ENCODE measurements at regions not wholly inside any gene's neighbourhood (a gene's known extent, or its start where the extent isn't known, plus 50 kb on each side); places are given as distances from the start of the nearest gene placed in this dataset.
"Not testable (repeated sequence)": the region's sequence is repeated elsewhere in the genome, so short reads cannot be mapped to it uniquely, and the experiment has no call there.

DNA sequence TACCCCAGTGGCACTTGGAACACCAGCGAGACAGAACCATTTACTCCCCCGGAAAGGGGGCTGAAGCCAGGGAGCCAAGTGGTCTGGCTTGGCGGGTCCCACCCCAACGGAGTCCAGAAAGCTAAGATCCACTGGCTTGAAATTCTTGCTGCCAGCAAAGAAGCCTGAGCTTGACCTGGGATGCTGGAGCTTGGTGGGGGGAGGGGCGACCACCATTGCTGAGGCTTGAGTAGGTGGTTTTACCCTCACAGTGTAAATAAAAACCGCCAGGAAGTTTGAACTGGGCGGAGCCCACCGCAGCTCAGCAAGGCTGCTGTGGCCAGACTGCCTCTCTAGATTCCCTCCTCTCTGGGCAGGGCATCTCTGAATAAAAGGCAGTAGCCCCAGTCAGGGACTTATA lies 62.8 kb downstream of the RPS24 start:
- DNase-seq (ENCODE audit: low read depth in 3 of 3), result not testable (repeated sequence)

DNA sequence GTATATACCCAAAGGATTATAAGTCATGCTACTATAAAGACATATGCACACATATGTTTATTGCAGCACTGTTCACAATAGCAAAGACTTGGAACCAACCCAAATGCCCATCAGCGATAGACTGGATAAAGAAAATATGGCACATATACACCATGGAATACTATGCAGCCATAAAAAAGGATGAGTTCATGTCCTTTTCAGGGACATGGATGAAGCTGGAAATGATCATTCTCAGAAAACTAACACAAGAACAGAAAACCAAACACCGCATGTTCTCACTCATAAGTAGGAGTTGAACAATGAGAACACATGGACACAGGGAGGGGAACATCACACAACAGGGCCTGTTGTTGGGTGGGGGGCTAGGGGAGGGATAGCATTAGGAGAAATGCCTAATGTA lies 68.9 kb downstream of the RPS24 start:
- DNase-seq (ENCODE audit: low read depth in 3 of 3), result not testable (repeated sequence)

DNA sequence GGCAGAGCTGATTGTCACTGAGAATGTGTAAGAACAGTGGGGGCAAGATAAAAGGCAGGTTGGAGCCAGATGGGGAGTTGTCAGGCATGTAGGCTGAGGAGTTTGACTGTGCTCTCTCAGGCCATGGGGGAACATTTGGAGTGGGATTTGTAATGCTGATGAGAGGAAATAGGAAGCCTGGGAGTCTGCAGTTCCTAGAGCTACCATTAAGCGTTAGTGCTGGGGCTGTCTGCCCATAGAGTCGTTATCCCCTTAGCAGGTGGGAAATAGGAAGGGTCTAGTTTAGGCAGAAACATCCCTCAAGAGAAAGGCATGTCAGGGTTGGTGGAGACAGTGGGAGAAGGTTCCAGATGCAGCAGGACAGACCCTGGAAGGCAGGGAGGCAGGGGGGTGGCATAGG lies 75.5 kb downstream of the RPS24 start:
- no peak for DNase-seq (ENCODE audit: low read depth in 3 of 3)

DNA sequence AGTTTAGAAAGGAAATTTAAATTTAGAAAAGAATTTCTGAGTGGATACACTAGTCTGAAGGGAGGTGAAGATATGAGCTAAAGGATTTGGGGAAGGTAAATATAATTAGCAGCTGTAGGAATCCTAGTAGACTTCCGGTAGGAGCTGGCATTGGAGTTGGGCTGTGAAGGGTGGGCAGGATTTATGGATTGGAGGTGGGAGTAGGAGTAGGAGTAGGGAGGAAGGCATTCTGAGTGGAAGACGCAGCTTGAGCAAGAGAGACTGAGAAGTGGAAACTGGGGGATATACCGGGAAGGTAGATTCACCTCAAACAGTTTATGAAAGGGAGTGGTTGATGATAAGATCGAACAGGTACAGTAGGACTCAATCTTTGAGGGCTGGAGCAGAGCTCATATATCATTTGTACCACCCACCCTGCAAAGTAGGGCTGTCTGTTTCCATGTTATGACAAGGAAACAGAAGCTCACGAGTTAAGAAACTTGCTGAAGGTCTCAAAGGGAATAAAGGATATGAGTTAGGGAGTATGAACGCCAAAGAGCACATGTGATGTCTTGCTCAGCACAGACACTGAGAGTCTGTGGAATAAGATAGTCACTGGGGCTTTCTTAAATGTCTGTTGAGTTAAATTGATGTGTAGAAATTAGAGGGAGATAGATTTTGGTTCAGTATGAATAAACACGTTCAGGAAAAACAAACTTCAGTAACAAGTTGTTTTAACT lies 81.6 kb downstream of the RPS24 start:
- DNase-seq (ENCODE audit: low read depth in 3 of 3), result no peak

DNA sequence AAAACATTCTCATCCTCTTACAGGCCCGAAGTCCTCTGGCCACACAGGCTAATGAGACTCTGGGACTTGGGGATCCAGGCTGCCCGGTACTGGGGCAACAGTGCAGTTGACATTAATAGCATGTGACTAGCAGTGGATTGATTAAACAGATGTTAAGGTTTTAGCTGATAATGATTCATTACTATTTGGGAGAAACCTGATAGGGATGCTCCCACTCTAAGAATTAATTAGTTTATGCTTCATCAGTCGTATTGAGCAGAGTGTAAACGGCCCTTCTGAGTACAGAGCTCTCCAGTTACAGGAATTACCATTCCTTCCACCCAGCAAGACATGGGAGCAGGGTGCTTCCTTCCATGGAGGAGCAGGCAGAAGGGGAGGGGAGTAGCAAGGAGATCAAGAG lies 82.7 kb downstream of the RPS24 start:
- DNase-seq (ENCODE audit: low read depth in 3 of 3), result no peak

DNA sequence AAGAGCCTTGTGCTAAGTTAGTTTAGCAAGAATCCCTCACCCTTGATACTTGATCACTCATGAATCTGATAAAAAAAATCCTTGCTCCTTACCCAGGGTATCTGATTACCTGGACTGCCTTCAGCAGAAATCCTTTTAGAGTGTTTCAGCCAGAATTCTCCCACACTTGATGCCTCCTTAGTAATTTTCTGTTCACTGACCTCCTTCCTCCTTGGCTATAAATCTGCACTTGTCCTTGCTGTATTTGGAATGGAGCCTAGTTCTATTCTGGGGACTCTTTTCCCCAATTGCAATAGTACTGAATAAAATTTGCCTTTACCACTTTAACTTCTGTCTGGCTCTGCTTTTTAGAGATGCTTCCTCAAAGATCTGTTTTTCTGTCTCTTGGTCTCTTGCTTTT lies 84.9 kb downstream of the RPS24 start:
- no peak for DNase-seq (ENCODE audit: low read depth in 3 of 3)

DNA sequence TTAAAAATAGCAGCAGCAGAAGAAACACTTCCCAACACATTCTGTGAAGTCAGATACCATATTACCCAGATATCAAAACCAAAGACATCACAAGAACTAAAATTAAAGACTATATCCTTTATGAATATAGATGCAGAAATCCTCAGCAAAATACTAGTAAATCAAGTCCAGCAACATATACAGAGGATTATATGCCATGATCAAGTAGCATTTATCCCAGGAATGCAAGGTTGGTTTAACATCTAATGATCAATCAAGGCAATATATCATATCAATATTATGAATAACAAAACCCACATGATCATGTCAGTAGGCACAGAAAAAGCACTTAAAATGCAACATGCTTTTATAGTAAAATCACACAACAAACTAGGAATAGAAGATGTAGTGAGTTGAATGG lies 88.1 kb downstream of the RPS24 start:
- no peak for DNase-seq (ENCODE audit: low read depth in 3 of 3)

DNA sequence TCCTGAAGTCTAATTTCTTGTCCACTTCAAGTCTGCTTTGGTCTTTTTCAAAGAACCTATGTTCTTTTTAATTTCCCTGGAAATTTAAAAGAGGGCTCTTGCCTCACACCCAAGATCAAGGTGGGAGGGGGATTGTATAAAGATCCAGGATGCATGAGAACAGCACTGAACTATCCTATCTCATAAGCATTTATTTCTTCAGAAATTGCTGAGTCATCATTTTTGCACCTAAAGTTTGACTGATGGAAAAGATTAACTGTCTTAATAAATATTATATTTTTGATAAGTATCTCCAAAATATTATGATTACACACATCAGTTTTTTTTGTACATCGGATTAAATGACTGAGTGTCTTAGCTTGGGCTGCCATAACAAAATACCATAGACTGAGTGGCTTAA lies 90.5 kb downstream of the RPS24 start:
- no peak for DNase-seq (ENCODE audit: low read depth in 3 of 3)

DNA sequence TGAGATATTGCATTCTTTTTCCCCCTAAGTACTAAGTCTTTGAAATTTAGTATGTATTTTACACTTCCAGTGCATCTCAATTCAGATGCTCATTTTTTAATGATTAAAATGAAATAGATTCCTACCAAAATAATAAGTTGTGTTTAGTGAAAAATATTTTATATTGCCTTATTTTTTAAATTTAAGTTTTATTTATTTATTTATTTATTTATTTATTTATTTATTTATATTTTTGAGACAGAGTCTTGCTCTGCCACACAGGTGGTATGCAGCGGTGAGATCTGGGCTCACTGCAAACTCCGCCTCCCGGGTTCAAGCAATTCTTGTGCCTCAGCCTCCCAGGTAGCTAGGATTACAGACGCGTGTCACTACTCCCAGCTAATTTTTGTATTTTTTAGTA lies 95.5 kb downstream of the RPS24 start:
- no peak for DNase-seq (ENCODE audit: low read depth in 3 of 3)

DNA sequence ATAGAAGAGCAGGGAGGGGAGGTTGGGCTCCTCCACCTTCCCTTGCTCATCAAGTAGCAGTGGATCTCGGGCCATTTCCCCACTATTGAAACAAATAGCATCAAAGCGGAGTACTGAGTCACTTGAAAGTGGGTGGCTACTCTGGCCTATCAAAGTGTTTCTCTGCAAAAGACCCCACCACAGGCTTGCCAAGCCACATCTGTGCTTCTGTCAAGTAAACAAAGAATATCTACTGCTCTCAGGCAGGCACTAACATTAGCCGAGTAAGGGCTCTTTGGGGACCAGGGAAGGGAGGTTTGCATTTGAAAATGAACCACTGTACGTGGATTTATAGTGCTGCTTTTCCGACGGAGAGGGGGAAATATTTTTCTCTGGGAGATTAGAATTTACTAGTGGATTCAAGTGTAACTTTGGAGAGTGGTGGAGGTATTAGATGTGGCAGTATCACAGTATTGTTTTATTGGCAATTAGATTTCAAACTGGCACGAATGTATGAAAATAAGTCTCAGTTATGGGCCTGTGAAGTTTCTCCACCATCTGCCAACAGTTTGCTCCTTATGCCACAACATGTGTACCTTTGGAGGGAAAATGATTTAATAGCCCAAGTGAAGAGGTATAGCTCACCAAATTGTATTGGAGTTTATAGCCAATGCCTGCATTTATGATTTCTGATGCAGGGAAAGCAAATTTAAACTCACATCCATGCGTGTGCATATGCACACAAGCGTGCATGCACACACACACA lies 97.5 kb downstream of the RPS24 start:
- no peak for DNase-seq (ENCODE audit: low read depth in 3 of 3)

DNA sequence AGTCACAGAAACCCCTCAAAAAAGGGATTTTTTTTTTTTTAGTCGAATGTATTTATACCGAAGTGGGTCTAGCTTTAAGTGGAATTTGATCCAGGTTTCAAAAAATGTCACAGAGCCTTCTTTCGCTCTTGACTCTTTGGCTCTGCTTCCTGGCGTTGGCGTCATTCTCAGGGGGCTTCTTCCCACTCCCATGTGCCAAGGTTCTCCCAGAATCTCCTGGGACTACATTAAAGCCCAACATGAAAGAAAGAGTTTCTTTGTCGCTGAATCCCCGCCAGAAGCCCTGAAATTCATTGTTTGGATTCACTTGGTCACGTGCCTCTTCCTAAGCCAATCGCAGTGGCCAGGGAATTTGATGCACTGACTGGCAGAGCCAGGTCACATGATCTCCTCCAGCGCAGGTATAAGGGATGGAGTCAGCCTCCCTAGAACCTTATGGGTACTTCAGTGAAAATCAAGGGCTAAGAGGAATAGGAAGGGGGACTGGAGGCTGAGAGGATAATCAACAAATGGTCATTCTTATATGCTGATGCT lies 101.2 kb downstream of the RPS24 start:
- no peak for DNase-seq (ENCODE audit: low read depth in 3 of 3)

DNA sequence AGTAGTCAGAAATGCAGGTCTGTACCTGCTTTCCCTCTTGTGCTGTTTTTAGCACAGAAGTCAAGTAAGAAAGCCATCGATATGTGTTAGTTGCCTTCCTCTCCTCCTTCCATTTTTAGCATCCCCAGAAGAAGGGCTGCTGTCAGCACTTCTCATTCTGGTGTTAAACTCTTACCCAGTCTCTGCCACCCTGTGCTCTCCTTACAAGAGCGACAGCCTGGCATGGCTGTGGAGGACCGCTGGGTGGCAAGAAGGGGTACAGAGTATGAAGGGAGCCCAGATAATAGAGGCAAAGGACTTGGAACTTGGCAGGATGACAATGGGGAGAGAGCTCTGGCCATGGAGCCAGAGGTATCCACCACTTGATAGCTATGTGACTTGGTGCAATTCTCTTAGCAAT lies 103.5 kb downstream of the RPS24 start:
- no peak for DNase-seq (ENCODE audit: low read depth in 3 of 3)

DNA sequence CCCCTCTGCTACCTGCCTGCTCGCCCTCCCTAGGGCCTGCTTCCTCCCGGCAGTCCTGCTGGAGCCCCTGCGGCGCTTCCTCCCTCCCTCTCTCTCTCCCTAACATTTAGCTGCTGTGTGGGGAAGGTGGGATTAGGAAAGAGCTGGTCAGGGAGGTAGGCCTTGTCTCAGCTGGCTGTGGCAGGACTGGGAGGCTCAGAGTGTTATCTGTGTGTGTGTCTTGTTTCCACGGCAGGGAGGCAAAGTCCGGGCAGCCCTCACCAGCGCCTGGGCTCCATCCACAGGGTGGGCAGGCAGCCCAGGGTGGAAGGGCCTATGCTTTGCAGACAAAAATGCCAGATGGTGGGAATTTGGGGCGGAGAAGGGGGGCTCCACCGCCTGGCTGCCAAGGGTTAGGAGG lies 105.7 kb downstream of the RPS24 start:
- DNase-seq (ENCODE audit: low read depth in 3 of 3), result no peak

DNA sequence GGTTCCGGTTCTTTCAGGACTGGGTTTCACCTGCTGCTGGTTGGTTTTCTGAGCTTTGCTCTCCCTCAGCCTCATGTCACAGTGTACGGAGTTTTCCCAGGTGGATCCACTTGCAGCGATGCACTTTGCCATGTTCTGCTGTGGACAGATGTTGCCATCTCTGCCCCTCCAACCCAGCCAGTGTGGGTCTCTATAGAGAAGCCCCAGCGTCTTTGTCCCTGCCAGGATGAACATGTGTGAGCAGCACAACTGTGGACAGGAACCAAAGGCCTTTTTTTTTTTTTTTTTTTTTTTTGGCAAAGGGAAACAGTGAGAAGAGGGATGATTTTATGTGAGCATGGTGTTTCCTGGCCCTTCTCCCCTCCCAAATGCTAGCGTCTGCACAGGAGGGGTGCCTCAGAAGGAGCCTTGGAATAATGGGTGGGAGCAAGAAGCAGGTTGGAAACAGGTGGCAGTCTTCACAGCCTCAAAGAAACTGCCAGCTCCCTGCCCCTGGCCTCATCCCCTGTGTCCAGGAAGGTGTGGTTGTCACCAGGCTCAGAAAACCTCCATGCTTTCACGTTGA lies 106.5 kb downstream of the RPS24 start:
- DNase-seq (ENCODE audit: low read depth in 3 of 3), result no peak

DNA sequence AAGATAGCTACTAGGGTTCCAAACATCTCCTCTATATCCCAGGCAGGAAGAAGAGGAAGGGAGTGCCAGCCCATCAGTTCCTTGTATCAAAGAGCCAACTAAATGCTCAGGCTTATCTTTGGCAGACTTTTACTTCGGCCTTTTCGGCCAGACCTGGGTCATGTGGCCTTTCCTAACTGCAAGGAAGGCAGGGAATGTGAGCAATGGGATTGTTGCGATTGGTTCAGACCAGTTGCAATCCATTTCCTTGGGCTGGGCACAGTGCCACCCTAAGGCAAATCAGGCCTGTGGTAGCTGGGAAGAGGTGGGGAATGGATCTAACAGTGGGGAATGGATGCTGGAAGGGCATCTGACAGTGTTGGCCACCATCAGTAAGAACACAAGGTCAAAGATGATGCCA lies 109.9 kb downstream of the RPS24 start:
- DNase-seq (ENCODE audit: low read depth in 3 of 3), result no peak

DNA sequence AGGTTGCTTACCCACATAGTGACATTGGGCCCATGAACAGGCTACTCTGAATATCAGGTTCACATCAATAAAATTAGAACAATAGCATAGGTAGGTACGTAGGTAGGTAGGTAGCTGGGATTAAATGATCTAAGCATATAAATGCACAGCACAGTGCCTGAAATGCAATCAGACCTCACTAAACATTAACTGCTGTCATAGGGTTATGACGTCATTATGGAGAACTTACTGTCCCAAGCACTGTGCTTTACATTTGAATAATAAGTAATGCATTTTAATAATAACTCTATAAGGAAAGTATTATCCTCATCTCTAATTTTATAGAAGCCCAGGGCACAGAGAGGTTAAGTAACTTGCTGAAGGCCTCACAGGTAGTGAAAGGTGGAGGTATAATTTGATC lies 112.5 kb downstream of the RPS24 start:
- no peak for DNase-seq (ENCODE audit: low read depth in 3 of 3)

DNA sequence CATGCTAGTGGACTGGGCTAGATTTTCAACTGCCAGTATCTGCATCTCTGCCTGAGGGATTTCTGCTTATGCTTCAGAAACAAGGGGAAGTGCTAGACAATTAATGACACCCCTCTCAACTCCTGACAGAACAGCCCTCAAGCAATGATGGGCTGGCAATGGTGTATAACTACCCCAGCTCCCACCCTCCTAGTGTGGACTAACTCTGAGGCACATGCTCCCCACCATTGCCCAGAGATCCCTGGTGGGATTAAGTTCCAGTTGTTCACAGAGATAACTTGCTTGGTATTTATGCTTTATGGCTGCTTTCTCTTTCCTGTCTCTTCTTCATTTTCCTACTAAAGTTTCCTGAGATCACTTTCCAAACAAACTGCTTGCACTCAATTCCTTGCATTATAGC lies 113.5 kb downstream of the RPS24 start:
- no peak for DNase-seq (ENCODE audit: low read depth in 3 of 3)

DNA sequence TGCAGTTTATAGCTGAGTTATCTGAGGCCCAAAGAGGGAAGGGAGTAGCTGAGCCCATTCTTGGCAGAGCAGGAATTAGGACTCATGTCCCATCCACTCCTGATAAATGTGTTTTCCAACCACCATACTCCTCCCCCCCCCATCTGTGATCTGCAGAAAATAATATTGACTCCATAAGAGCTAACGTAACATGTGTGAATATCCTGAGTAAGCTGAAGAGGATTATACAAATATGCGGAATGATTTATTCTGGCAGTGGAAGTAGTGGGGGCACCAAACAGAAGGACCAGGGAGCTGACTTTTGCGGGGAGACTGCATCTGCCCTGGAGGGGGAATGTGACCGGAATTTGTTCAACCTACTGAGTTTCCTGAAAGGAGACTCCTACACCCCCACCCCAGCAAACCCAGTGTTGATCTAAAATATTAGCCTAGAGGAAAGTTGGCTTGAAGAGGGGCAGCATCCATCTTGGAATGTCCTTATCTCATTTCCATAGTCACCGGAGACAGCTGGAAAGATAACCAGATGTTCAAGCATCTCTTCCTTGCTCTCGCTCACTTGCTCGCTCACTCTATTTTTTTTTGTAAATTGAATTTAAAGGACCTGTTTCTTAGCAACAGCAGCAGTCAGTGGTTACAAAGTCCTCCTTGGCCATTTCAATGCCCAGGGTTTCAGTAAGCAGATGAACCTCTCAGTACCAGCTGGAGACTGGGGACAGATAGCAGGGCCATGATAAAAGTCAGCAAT lies 114.7 kb downstream of the RPS24 start:
- DNase-seq (ENCODE audit: low read depth in 3 of 3), result no peak

DNA sequence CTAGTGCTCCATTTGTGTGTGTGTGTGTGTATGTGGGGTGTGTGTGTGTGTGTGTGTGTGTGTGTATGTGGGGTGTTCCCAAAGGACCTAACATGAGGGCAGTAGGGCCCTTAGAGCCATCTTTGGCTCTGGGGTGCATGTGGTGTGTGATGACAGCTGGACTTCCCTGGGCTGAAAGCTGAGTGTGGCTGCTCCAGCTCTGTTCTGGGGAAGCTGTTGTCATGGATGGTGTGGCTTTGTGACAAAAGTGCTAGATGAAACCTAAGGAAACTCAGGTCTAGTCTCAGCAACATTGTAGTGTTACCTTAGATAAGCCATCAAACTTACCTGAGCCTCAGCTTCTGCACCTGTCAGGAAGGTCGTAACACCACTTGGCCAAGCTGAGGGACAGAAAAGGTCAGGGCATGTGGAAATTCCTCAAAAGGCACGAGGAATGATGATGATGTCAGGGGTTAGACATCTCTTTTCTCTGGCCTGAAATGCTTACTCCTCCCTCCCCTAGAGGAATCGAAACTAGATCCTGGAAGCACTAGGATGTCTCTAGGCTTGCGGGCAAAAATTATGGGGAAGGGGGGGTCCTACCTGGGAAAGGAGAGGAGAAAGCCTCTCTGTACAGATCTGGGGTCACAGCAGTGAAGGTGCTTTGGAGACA lies 115.4 kb downstream of the RPS24 start:
- no peak for DNase-seq (ENCODE audit: low read depth in 3 of 3)

DNA sequence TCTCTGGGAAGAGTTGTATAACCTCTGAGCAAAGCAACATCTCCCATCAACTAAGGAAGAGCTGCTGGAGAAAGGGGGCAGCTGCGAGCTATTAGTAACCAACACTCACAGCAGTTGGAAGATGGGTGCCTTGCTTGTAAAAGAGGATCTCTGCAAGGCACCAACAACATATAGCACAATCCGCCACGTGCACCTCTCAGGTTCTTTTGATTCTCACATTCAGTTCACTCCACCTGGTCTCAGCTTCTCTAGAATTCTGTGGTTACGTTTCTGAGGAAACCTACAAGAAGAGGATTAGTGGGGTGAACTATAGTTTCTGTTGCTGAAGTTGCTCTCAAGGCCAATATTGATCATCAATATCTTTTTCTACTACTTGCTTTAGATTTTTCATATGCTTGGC lies 117.1 kb downstream of the RPS24 start:
- DNase-seq (ENCODE audit: low read depth in 3 of 3), result no peak

DNA sequence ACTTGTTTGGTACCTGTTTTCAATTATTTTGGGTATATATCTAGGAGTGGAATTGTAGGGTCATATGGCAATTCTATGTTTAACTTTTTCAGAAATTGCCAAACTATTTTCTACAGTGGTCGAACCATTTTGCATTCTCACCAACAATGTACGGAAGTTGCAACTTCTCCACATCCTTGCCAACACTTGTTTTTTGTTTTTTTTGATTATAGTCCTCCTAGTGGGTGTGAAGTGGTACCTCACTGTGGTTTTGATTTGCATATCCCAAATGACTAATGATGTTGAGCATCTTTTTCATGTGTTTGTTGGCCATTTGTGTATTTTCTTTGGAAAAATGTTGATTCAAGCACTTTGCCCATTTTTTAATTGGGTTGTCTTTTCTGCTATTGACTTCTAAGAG lies 122.1 kb downstream of the RPS24 start:
- no peak for DNase-seq (ENCODE audit: low read depth in 3 of 3)

DNA sequence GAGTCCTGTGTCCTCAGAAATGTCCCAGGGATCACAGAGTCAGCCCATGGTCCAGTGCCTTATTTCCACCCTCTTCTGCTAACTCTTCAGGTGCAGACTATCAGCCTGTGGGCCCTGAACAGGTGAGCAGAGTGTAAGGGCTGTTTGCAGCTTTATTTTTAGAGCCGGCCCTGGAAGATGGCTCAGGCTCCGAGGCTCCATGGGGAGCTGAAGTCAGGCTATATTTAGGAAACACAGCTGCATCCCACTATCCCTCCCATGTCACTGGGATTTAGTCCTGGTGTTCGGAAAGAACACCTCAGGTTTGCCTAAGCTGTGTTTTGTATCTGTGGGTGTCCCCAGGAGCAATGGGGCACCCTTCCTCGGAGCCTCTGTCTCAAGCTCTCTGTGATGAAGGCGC lies 126.9 kb downstream of the RPS24 start:
- DNase-seq (ENCODE audit: low read depth in 3 of 3), result no peak
